NB4 (cell line): ENCODE measurements at regions not wholly inside any gene's neighbourhood (a gene's known extent, or its start where the extent isn't known, plus 50 kb on each side); places are given as distances from the start of the nearest gene placed in this dataset.

Source experiments
- CTCF ChIP-seq: IDR thresholded peaks from one replicate; pipeline ENCODE4 v1.5.1; 2012; ENCODE audit warnings: low read depth, low read length
- POLR2A ChIP-seq: IDR thresholded peaks from 2 replicates; pipeline ENCODE4 v1.6.1; 2011; ENCODE audit warnings: mild to moderate bottlenecking; ENCODE audit not compliant: insufficient read length; ENCODE audit errors: extremely low read depth

DNA sequence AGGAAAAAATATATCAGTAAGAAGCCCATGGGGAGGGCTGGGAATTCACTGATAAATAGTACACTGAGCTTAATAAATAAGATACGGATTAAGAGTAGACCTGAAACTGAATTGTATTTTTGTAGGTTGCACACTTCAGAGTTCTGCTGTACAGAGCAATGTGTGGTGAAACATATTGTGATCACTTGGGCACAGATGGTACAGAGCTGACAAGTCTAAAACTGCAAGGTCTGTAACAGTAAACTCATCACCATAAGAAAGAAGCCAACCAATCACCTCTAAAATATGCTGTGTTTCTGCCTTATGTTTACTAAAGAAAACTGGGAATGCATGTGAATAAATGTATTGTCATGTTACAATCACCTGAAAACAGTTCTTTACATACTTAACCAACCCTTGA, 360.7 kb downstream of the MRPL39 start:
- no peak for TF ChIP-seq CTCF
- no peak for TF ChIP-seq POLR2A
